H9 (cell line): ENCODE measurements at regions not wholly inside any gene's neighbourhood (a gene's known extent, or its start where the extent isn't known, plus 50 kb on each side); places are given as distances from the start of the nearest gene placed in this dataset.

Experiments used
- DNase-seq: peaks from one replicate; pipeline ENCODE4 v3.0.0-alpha.2; 2017
- H2AFZ ChIP-seq: one replicate; pipeline ENCODE4 v1.6.1; 2013; ENCODE audit warnings: mild to moderate bottlenecking, low read length, control low read depth, moderate library complexity
- H2AK5ac ChIP-seq: 2 replicates; pipeline ENCODE4 v1.6.1; 2013; ENCODE audit warnings: low read length, control low read depth, mixed read lengths; ENCODE audit not compliant: insufficient read length
- H2BK120ac ChIP-seq: one replicate; pipeline ENCODE4 v1.6.1; 2013; ENCODE audit warnings: low read depth, mild to moderate bottlenecking, low read length, control low read depth, inconsistent platforms; ENCODE audit not compliant: poor library complexity, severe bottlenecking
- H2BK12ac ChIP-seq: 2 replicates; pipeline ENCODE4 v1.6.1; 2013; ENCODE audit warnings: low read length, control low read depth, mixed read lengths, low read depth; ENCODE audit not compliant: insufficient read length
- H2BK15ac ChIP-seq: 2 replicates; pipeline ENCODE4 v1.6.1; 2013; ENCODE audit warnings: low read depth, low read length, control low read depth
- H2BK20ac ChIP-seq: one replicate; pipeline ENCODE4 v1.6.1; 2013; ENCODE audit warnings: low read depth, mild to moderate bottlenecking, low read length, control low read depth, inconsistent platforms; ENCODE audit not compliant: poor library complexity, severe bottlenecking
- H2BK5ac ChIP-seq: 2 replicates; pipeline ENCODE4 v1.6.1; 2013; ENCODE audit warnings: low read length, control low read depth, mixed read lengths; ENCODE audit not compliant: insufficient read length
- H3K14ac ChIP-seq: 2 replicates; pipeline ENCODE4 v1.6.1; 2013; ENCODE audit warnings: low read length, control low read depth; ENCODE audit not compliant: insufficient read depth
- H3K18ac ChIP-seq: 2 replicates; pipeline ENCODE4 v1.6.1; 2013; ENCODE audit warnings: low read depth, mild to moderate bottlenecking, mixed read lengths, low read length, control low read depth; ENCODE audit not compliant: insufficient read length
- H3K23ac ChIP-seq: 2 replicates; pipeline ENCODE4 v1.6.1; 2013; ENCODE audit warnings: low read length, control low read depth, mixed read lengths, low read depth; ENCODE audit not compliant: insufficient read length
- H3K23me2 ChIP-seq: 2 replicates; pipeline ENCODE4 v1.6.1; 2013; ENCODE audit warnings: low read depth, mild to moderate bottlenecking, mixed read lengths, low read length, control low read depth; ENCODE audit not compliant: insufficient read length, poor library complexity, severe bottlenecking
- H3K27ac ChIP-seq: 2 replicates; pipeline ENCODE4 v1.5.1; 2013; ENCODE audit warnings: low read length, control low read depth, mixed read lengths, low read depth; ENCODE audit not compliant: insufficient read length
- H3K27me3 ChIP-seq: 2 replicates; pipeline ENCODE4 v1.6.1; 2013; ENCODE audit warnings: low read length, control low read depth, inconsistent platforms; ENCODE audit not compliant: insufficient read depth
- H3K4ac ChIP-seq: 2 replicates; pipeline ENCODE4 v1.6.1; 2013; ENCODE audit warnings: low read depth, mild to moderate bottlenecking, control low read depth, inconsistent platforms, low read length, moderate library complexity
- H3K4me1 ChIP-seq: 2 replicates; pipeline ENCODE4 v1.6.1; 2013; ENCODE audit warnings: low read length, control low read depth, inconsistent platforms; ENCODE audit not compliant: insufficient read depth
- H3K4me2 ChIP-seq: 2 replicates; pipeline ENCODE4 v1.6.1; 2013; ENCODE audit warnings: low read length, control low read depth, mixed read lengths; ENCODE audit not compliant: insufficient read length, insufficient read depth
- H3K56ac ChIP-seq: 2 replicates; pipeline ENCODE4 v1.6.1; 2013; ENCODE audit warnings: low read depth, mild to moderate bottlenecking, mixed read lengths, low read length, control low read depth; ENCODE audit not compliant: insufficient read length
- H3K79me1 ChIP-seq: 2 replicates; pipeline ENCODE4 v1.6.1; 2013; ENCODE audit warnings: low read depth, mild to moderate bottlenecking, moderate library complexity, low read length, control low read depth, inconsistent platforms; ENCODE audit not compliant: insufficient read depth, poor library complexity, severe bottlenecking
- H3K79me2 ChIP-seq: 2 replicates; pipeline ENCODE4 v1.6.1; 2013; ENCODE audit warnings: low read length, control low read depth, inconsistent platforms; ENCODE audit not compliant: insufficient read depth
- H3K9ac ChIP-seq: 2 replicates; pipeline ENCODE4 v1.6.1; 2013; ENCODE audit warnings: low read length, control low read depth, mixed read lengths; ENCODE audit not compliant: insufficient read length; ENCODE audit errors: extremely low read depth
- H3K9me3 ChIP-seq: one replicate; pipeline ENCODE4 v1.6.1; 2013; ENCODE audit warnings: low read depth, low read length, inconsistent platforms; ENCODE audit not compliant: control insufficient read depth
- H3T11ph ChIP-seq: one replicate; pipeline ENCODE4 v1.6.1; 2013; ENCODE audit warnings: mild to moderate bottlenecking, low read length, control low read depth, inconsistent platforms
- H4K20me1 ChIP-seq: one replicate; pipeline ENCODE4 v1.6.1; 2013; ENCODE audit not compliant: control insufficient read depth, insufficient read length, insufficient read depth
- H4K5ac ChIP-seq: 2 replicates; pipeline ENCODE4 v1.6.1; 2013; ENCODE audit warnings: low read depth, mild to moderate bottlenecking, mixed read lengths, low read length, control low read depth; ENCODE audit not compliant: insufficient read length
- H4K8ac ChIP-seq: replicated peaks from 2 replicates; pipeline ENCODE4 v1.6.1; 2013; ENCODE audit warnings: low read length, control low read depth, mixed read lengths, low read depth; ENCODE audit not compliant: insufficient read length
- H4K91ac ChIP-seq: 2 replicates; pipeline ENCODE4 v1.6.1; 2013; ENCODE audit warnings: low read depth, mild to moderate bottlenecking, moderate library complexity, mixed read lengths, low read length, control low read depth; ENCODE audit not compliant: insufficient read length
- H3K27ac Mint-ChIP-seq, 3 experiments: 2 replicates in 2 of 3; 3 replicates in 1 of 3; pipeline ENCODE4 v1.8.0; 2020 to 2021; ENCODE audit warnings: mixed read lengths in 3 of 3, mild to moderate bottlenecking in 1 of 3, moderate library complexity in 1 of 3
- H3K27me3 Mint-ChIP-seq: 2 replicates; pipeline ENCODE4 v1.8.0; 2021; ENCODE audit warnings: low read depth, mild to moderate bottlenecking, moderate library complexity, mixed read lengths
- H3K36me3 Mint-ChIP-seq, 3 experiments: 2 replicates in 2 of 3; 3 replicates in 1 of 3; pipeline ENCODE4 v1.8.0; 2020 to 2021; ENCODE audit warnings: low read depth in 3 of 3, mixed read lengths in 3 of 3; ENCODE audit not compliant: insufficient read depth in 1 of 3
- H3K4me1 Mint-ChIP-seq, 2 experiments: 2 replicates each; pipeline ENCODE4 v1.8.0; 2020; ENCODE audit warnings: mixed read lengths in 2 of 2
- H3K4me3 Mint-ChIP-seq, 2 experiments: 2 replicates in 1 of 2; 3 replicates in 1 of 2; pipeline ENCODE4 v1.8.0; 2020 to 2021; ENCODE audit warnings: mild to moderate bottlenecking in 2 of 2, mixed read lengths in 2 of 2, moderate library complexity in 1 of 2
- H3K9me3 Mint-ChIP-seq, 2 experiments: 2 replicates in 1 of 2; 3 replicates in 1 of 2; pipeline ENCODE4 v1.8.0; 2020; ENCODE audit warnings: mild to moderate bottlenecking in 2 of 2, mixed read lengths in 2 of 2, moderate library complexity in 1 of 2
- CTCF ChIP-seq: fragments of 200-600 bp; sonication (generic); conservative IDR thresholded peaks from 3 replicates; pipeline ENCODE4 v1.8.0; 2021; ENCODE audit warnings: antibody characterized with exemption, mild to moderate bottlenecking
- WGBS: extraction: QIAGEN DNeasy Blood & Tissue Kit; methylation state at CpG from one replicate; pipeline ENCODE4 v1.1.7; 2013; ENCODE audit warnings: missing lambda C conversion rate, low lambda C conversion rate, mixed read lengths; ENCODE audit not compliant: insufficient read length; ENCODE audit errors: extremely low coverage; 5-methylcytosine and 5-hydroxymethylcytosine counted together

DNA sequence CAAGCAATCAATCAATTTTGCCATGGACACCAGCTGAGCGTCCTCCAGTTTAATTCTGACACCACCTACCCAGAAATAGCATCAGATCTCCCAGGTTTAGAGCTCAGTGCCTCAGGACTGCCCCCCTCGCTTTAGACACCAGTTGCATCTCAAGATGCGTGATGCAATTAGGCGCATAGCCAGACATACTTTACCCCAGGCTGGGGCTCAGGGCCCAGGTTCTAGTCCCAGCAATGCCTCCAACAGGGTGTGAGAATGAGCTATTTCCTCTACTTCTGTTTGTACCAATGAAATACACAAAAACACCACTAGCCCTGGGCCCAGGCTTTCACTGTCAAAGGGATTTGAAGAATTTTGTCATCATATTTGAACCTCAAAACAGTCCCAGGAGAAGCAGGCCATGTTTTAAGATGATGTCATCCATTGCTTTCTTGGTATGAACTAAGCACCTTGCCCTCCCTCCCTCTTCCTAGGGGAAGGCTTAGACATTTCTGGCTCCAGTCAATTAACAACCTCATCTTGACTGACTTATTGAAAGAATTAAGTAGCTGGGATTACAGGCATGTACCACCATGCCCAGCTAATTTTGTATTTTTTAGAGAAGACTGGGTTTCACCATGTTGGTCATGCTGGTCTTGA lies 61.5 kb upstream of the INCENP start:
- Mint-ChIP-seq H3K27ac (no peak overlapping the region), H3K4me1 (peaks cover 3 to 7% of the 10 kb centered on the region in 2 experiments; a peak in 2 of 4 replicates), H3K27me3 (peaks cover 6% of the 10 kb centered on the region), H3K9me3 (no peaks in the 10 kb centered on the region; a peak in 1 of 5 replicates), H3K4me3 (no peak overlapping the region), H3K36me3 (no peaks in the 10 kb centered on the region)
- no peak overlapping the region for H2BK5ac ChIP-seq
- no peak overlapping the region for H3K14ac ChIP-seq
- H2AK5ac ChIP-seq: no peak overlapping the region
- no peak overlapping the region for H3K18ac ChIP-seq
- TF ChIP-seq CTCF: no peak
- H2BK15ac ChIP-seq: no peak overlapping the region
- H2BK120ac ChIP-seq: no peak overlapping the region
- no peak overlapping the region for H3T11ph ChIP-seq
- no peak overlapping the region for H3K9ac ChIP-seq
- H4K20me1 ChIP-seq: no peaks in the 10 kb centered on the region
- no peaks in the 10 kb centered on the region for H3K4me1 ChIP-seq
- no peaks in the 10 kb centered on the region for H3K27me3 ChIP-seq
- no peak overlapping the region for H3K23ac ChIP-seq
- no peak overlapping the region for H2AFZ ChIP-seq
- WGBS: no CpG with 5 or more reads among the region's 4 CpGs
- H3K4ac ChIP-seq: no peak overlapping the region
- no peaks in the 10 kb centered on the region for H3K23me2 ChIP-seq
- no peaks in the 10 kb centered on the region for H3K9me3 ChIP-seq
- H3K79me1 ChIP-seq: no peaks in the 10 kb centered on the region
- H3K27ac ChIP-seq: no peak overlapping the region
- H2BK12ac ChIP-seq: no peak overlapping the region
- H4K8ac ChIP-seq: no peak overlapping the region
- no peak overlapping the region for H2BK20ac ChIP-seq
- DNase-seq: no peak
- H3K79me2 ChIP-seq: no peaks in the 10 kb centered on the region
- H3K56ac ChIP-seq: no peak overlapping the region
- no peak overlapping the region for H3K4me2 ChIP-seq
- H4K91ac ChIP-seq: no peak overlapping the region
- H4K5ac ChIP-seq: no peak overlapping the region
